ENCODE measurements at regions not wholly inside any gene's neighbourhood (a gene's known extent, or its start where the extent isn't known, plus 50 kb on each side); places are given as distances from the start of the nearest gene placed in this dataset.

GRCh38 chr14:38004610-38004879, 203.2 kb upstream of the SSTR1 start:
- TF ChIP-seq CTCF (IDR thresholded peaks at IDR 0.05) (no peak), POLR2A (IDR thresholded peaks at IDR 0.05) (no peak)
